Kidney capillary endothelial cell (primary cell): ENCODE measurements at regions not wholly inside any gene's neighbourhood (a gene's known extent, or its start where the extent isn't known, plus 50 kb on each side); places are given as distances from the start of the nearest gene placed in this dataset.
A peak's percentile ranks its signal among the peaks of the same experiment; 100 is the strongest.

Source experiments
- DNase-seq: peaks from one replicate; pipeline ENCODE4 v3.0.0-alpha.2; 2018; ENCODE audit warnings: low spot score

DNA sequence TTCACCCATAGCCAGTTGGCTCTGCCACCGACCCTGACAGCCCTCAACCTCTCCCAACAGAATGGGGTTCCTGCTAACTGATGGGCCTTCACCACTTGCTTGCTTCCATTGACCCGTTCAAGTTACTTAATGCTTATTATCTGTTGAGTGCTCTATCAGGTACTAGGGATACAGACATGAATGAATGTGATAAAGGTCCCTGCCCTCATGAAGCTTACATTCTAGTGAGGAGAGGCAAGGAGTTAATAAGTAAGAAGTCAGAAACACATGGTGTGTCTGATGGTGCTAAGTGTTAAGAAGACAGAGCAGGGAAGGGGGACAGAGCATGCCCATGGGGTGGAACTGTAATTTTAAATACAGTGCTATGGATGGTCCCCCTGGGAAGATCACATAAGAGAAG lies 107.5 kb upstream of the JUN start:
- DNase-seq = no peak

DNA sequence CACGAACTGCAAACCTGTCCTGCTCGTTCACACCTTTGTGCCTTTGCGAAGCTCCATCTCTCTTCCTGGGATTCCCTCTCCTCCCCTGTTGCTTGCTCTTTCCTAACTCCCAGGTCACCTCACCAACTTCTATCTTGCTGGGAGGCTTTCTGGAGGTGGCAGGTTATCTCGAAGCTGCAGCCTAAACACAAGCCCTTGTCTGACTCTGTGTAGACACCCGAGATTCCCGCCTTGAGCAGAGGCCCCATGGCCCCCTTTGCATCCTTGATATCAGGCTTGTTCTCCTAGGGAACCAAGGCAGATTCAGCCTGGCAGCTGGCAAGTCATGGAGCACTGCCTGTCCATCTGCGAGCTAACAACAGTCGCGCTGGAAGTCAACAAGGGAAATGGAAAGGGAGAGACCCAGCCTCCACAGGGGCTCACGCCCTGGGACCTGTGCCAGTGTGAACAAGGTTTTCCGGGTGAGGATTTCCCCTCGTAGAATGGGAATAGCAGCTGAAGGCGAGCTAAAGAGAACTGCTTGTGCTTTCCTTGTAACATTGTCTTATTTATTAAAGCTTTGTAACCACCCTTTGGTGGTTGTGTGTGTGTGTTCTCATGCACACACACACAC lies 109.5 kb upstream of the JUN start:
- no peak for DNase-seq

DNA sequence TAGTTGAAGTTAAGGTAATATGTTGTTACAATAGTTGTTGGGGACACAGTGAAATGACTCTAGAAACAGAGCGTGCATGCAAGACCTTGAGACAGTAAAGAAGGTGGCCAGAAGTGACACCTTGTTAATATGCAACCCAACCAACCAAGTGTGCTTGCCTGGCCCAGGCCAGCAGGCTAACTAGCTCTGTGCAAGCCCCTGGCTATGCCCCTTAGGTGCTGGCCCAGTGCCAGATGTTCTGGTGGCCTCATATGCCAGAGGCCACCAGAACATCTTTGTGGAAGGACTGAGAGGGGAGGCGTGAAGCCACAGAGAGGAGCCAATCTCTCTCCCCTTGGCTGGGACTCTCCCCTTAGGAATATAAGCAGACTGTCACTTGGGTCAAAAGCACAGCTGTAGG lies 111.2 kb upstream of the JUN start:
- DNase-seq = no peak

DNA sequence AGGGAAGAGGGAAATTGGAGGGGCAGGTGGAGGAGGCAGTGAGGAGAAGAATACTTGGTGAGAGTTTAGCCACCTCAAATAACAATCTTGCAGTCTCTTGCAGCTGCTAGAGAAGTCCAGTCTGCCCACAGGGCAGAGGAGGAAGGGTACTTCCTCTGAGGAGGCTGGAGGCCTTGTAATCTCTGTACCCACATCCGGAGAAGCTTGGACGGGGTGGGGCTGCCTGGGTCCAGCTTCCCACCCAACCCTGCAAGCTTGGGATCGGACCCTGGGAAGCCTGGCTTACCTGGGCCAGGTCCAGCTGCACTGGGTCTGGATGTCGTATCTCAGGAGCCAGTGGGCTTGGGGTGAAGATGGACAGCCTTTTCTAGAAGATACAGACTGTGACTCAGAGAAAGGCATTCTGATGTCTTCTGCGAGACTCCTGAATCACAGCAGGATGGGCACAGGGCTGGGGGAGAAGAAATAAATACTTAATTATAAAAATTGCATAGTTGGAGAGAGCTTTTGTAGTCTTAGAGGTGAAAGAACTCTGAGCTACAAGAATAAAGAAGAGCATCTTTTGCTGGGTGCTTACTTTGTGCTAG lies 111.8 kb upstream of the JUN start:
- no peak for DNase-seq

DNA sequence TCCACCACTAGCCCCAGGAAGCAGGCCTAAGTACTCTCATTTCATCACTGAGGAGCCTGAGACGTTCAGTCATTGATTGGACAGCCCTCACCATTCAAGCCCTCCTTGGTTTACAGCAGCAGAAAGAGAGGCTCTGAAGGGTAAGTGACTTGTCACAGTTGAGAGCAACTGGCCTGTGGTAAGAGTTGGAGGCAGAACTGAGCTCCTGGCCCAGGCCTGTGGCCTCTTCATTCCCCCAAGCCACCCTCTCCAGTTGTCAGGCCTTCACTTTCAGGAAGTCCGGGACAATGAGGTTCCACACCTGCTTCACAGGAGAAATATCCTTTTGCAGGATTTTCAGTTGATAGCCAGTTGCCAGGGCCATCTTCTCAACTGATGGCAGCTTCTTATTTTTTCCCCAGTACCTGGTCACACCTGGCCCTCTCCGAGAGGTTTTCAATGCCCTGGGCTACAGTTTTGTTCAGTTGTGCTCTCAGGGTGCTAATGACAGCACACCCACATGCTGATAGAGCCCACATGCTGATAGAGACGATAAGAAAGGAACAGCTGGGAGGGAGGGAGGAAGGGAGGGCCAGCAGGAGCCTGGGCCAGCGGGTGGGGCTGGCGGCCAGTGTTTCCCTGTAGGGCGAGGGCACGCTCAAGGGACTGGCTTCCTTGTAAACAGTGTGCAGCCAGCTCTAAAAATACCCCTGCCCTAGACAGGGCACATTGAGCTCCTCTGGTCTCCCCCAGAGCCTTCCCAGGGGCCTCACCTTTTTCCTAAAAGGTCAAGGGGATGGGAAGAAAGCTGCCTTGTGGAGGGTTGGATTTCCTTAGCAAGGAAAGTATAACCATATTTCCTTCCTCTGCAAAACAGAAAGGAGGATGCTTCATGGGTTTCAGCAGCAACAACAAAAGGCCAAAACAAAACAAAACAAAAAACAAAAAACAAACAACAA lies 112.7 kb upstream of the JUN start:
- no peak for DNase-seq

DNA sequence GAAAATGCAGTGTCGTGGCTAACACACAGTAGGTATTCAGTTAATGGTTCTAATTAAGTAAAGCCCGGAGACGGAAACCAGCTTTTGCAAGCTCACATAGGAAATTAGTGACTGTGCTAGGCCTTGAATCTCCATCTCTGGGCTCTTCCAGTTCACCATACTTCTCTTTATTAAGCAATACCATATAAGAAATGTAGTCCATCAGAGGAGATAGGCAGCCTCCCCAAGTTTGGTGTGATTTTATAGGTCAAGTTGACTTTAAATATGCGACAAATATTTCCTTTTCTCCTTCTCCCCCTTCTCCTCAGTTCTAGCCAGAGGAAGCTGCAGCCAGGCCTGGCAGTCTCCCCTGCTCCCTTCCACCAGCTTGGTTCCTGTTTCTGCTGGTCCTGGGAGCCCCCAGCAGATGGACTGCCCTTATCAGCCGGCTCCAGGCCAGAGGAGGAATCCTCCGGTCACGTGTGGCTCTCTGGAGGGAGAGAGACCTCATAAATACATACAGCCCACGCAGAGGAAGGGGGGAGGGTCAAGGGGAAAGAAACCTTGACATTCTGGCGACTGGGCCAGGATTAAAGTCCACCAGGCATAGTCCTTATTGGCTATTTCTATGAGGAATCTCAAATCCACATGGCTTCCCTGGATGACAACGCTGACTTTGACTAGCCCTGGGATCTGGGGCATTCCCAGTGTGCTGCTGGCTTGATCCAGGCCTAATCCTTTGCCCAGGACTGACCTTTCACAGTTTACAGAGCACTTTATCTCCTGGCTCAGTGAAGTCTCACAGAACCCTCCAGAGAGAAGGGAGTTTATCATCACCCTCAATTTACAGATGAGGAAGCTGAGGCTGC lies 115.1 kb upstream of the JUN start:
- DNase-seq = peak; percentile 66

DNA sequence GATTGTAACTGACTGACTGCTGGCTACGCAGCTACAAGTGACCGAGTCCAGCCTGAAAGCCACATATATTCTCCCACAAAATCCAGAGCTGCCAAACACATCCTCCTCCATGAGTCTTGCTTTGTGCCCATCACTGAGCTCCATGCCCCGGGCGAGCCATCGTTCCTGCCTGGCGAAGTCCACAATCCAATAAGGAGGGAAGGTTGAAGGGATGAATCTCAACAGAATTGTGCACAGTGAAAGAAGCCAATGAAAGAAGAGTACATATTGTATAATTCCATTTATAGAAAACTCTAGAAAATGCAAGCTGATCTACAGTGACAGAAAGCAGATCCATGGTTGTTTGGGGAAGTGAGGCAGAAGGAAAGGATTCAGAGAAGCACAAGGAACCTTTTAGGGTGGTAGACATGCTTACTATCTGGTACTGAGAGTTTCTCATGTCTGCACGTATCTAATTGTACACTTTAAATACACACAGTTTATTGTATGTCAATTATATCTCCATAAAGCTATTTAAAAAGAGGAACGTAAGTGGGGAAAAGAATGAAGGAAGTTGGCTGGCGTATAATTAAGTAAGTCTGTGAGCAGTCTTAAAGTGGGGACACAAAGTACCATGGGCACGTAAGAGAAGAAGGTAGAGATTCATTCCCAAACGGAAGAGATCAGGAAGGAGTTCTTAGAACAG lies 115.9 kb upstream of the JUN start:
- no peak for DNase-seq

DNA sequence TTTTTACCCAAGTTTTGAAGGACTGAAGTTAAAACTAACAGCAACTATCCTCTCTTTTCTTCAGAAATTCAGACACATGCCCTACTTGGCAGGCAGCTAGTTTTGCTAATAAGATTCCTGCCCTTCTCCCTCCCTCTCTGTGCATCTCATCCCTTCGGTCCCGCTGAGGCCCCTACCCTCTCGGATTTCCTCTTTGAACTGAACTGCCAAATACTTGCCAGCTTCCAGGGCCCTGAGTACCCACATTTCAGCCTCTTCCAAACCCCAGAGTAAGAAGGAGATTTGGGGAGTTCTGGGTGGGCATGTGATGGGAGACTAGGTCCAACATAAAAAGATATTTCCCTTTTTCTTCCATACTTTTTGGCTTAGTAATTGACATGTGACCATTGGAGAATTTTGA lies 116.5 kb upstream of the JUN start:
- no peak for DNase-seq

DNA sequence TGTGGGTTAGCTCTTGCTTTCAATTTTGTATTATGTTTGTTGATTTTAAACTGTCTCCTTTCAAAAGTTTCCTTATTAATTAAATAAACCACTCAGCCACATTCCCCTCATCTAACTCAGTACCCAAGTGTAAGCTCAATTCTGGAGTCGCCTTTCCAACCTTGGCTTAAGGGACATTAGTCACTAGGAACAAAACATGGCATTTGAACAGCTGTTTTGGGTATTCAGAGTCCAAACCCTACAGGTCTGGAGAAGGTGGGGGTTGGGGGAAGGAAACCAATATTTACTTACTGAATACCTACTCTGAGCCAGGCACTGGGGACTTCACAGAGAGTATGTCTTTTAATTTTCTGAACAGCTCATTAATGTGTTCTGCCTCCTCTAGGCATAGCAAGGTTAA lies 117.2 kb upstream of the JUN start:
- no peak for DNase-seq

DNA sequence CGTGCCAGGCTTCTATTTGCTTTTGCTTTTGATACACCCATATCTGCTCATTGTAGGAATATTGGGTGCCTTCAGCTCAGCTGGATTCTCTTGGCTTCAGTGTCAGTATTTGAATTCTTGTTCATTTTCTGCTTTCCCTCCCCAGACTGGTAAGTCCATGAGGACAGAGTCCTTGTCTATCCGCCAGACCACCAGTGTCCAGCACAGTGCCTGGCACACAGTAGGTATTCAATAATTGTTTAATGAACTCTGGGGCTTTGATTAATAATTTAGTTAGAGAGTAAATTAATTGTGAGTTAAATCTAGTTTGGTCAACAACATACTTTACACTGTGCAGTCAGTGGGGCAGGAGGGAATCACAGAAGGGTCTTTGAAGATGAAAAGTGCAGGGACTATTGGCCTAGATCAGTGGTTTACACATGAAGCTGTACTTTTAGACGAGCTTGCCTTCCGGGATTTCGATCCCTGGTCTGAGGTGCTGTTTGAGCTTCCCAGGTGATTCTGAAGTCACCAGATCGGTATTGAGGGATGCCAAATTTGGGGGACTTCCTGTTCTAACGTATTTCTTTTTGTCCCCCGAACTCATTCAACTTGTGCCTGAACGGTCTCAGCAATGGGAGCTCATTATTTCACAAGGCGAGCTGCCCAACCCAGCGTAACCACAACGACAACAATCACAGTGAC lies 119.1 kb upstream of the JUN start:
- DNase-seq = no peak

DNA sequence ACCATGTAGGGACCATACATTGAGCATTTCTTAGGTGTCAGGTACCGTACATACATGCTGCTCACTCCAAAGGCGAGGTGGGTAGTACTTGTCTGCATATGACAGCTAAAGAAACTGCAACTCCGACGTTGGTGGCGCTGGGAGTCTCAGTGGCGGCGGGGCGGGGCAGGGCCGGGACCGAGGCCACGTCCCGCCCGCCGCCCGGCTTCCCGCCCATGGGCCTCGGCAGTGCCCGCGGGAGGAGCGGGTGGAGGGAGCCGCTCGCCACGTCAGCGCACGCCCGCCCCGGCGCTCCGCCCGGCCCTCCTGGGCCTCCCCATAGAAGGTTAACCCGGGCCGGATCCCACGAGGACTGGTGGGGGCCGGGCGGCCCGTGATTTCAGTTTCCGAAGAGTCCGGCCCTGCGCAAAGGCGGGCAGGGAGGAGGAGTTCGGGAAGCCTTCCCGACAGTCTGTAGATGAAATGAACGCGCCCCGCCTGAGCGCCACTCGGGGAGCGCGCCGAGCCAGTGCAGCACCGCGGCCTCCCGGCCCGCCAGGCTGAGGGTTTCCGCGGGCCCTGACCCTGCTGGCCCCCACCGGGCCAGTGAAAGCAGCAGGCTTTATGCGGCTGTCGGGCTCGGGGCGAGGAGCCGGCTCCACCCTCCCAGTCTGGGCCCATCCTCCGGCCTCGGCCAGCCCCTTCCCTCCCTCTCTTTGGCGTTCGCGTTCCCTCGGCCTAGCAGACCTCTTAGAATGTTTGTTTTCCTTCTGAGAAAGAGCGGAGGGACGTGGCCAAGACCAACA lies 119.9 kb upstream of the JUN start:
- peak; percentile 84 for DNase-seq

DNA sequence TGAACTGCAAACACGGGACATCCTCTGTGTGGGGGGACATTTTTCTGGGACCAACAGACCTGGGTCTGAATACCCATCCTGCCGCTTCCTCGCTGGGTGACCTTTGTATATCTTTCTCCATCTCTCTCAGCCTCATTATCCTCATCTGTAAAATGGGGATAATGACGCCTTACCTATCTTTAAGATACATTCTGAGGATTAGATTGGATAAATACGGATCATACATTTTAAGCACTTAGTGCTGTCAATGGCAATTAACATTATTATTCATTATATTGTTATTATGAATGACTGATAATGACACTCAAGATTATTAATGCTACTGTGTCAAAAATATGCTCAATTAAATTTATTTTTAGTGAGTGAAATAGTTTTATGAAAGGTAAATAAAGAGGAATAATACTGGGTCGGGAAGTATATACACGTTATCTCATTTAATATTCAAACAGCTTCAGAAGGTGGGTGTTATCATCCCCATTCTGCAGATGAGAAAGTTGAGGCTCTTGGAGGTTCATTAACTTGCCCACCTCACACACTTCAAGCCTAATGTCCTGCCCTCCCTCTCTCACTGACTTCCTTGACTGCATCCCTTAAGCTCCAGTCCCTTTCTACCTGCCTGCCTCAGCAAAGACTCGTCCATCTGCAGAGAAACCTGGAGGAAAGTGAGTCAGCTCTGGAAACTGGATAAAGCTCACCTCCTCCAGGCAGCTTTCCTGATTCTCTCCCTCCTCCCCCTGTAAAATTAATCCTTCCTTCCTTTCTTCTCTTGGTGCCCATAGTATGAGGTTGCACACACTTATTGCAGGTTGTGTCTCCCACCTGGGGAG lies 120.7 kb upstream of the JUN start:
- DNase-seq = no peak

DNA sequence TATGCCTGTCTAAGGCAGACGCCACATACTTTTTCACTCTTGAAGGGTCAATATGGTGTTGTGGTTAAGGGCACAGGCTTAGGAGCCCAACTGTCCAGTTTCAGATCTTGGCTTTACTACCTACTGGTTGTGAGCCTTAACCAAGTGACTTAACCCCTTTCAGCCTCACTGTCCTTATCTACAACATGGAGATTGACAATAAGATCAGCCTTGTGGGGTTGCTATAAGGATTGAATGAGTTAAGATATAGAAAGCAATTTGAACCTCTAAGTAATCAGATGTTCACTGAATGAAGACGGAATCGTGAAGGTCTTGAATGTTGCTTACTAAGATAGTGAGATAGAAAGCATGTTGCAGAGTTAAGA lies 121.3 kb upstream of the JUN start:
- no peak for DNase-seq

DNA sequence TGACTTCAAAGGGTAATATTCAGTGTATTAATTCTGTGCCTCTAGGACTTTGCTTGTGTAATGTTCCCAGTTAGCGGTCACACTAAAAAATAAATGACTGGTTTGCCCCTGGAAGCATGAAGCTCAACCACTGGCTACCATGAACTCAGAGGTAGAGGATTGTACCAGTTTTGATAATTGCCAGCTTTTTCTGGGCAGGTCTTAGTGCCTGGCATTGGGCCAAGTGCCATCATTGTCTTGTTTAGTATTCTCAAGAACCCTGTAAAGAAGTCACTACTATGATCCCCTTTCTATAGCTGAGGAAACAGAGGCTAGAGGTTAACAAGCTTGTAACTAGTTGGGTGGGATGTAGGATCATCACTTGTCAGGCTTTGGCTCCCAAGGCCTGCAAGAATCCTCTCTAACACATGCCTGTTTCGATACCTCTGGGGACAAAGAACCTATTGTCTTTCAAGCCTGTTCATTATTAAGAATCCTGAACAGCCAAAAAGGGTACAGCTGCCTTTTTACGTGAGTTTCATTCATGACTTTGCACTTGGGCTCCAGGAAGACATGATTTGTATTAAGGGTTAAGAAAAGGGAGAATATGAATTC lies 121.9 kb upstream of the JUN start:
- no peak for DNase-seq

DNA sequence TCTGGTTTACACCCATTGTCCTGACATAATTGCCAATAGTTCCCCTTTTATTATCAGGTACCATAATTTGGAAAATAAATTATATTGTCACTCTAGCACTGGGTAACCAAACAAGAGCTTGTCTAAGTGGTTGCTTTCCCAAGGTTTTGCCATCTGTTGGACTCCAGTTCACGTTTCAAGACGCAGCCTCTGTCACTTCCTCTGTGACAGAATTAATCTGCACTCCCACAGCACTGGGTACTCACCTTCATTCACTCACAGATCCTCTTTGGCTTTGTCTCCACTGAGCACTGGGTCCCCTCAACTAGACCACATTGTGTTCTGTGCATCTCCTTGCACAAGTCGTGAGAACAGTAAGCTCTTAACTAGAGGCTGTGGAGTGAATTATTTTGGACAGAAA lies 123.6 kb upstream of the JUN start:
- DNase-seq = no peak

DNA sequence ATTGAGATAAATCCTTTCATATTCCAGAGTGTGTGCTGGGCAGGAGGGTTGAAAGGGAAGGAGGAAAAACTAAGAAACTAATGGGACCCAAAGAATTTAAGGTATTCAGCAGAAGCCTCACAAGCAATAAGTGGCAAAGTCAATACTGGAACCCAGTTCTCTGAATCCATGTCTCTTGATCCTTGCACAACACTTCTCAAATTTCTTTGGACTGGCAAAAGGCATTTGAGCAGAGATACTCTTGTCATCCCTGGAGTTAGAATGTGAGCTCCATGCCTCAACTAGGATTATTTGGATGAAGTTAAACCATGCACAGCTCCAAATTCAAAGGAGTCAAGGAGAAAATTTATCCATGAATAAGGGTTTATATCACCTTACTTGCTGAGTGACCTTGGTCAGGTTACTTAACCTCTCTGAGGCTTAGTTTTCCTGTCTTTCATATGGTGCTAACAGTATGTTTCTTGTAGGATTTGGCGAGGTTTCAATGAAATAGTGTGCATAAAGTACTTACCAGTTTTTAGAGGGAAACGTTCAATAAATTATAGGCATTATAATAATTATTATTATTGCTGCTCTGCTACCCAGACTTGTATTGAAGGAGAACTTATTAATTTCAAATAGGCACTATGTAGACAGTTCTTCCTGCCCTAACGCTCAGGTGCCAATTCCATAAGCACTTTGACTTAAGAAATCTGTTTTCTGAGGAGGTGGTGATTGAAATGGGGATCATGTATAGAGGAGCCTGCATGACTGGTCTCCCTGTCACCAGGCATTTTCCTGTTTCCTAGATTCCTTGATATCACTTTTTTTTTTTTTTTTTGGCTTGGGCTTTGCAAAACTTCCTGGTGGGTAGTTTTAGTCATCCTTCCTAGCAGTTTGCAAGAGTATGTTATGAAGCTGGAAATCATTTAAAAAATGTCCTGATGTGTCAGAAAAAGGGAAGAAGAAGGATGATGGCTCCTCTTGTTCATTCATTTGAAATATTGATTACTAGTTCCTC lies 125.0 kb upstream of the JUN start:
- peak; percentile 93 for DNase-seq

DNA sequence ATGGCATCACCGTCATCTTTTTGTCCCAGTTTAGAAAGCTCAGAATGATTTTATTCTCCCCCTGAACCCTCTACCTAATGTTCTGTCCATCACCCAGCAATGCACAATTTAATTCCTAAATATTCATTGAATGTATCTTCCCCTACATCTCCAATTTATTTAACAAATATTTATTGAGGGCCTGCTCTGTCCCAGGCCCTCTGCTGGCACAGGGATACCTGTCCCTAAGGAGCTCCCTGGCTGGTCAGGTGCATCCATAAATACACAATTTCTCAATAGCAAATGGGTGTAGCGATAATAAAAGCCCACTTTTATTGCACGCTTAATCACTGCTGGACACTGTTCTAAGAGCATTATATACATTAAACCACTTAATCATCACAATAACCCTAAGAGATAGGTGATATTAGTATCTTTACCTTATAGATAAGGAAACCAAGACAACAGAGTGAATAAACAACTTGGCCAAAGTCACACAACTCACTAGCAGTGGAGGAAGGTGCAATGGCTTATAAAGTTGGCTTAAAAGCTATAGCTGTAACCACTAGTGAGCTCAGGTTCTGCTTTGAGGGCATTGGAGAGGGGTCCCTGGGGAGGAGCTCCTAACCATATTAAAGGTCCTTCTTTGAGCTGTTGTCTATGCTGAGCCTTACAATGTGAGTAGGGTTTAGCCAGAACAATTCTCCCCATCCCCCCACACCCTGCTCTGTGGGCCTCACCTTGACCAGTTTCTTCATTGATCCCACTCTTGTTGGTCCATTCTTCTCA lies 126.3 kb upstream of the JUN start:
- DNase-seq = no peak
